Posterior cingulate gyrus (tissue), 11 donors: ENCODE measurements at regions not wholly inside any gene's neighbourhood (a gene's known extent, or its start where the extent isn't known, plus 50 kb on each side); places are given as distances from the start of the nearest gene placed in this dataset.

Experiments used
- DNase-seq, 10 donors: peaks; one replicate each; pipeline versions ENCODE4 v3.0.0 to v3.0.0-alpha.2; 2020 to 2021; ENCODE audit warnings: mixed read lengths in 3 of 10
- intact Hi-C: fragments of 100-400 bp; cut with DNase I; formaldehyde crosslinking; loops from one replicate; pipeline ENCODE4 v1.15.1; 2023

DNA sequence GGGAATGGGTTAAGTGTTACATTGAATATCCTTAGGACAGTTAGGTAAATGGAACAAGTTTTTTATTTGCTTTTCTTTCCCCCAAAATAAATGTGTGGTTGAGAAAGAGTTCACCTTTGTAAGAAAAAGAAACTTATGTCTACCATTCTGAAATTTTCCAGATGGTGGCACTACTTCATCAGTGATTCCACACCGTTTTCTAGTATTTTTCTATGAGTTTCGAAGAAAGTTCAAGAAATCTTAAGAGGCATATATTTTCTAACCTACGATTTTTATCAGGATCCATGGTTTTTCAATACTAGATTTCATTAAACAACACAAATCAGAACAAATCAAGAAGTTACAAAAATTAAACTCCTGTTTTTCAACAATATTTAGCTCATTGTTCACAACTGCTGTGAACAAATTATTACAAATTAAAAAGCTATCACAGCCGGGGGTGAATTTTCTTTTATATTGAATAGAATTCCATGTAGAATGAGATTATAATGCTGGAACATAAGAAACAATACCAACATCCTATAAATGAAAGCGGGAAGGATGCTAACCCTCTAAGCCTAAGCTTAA, 163.1 kb upstream of the NPVF start:
- intact Hi-C loops: loop anchor here (1.0 kb wide), 2 partner anchors 175 to 460 kb away; no protein-coding TSS in a partner anchor
- no peak for DNase-seq

DNA sequence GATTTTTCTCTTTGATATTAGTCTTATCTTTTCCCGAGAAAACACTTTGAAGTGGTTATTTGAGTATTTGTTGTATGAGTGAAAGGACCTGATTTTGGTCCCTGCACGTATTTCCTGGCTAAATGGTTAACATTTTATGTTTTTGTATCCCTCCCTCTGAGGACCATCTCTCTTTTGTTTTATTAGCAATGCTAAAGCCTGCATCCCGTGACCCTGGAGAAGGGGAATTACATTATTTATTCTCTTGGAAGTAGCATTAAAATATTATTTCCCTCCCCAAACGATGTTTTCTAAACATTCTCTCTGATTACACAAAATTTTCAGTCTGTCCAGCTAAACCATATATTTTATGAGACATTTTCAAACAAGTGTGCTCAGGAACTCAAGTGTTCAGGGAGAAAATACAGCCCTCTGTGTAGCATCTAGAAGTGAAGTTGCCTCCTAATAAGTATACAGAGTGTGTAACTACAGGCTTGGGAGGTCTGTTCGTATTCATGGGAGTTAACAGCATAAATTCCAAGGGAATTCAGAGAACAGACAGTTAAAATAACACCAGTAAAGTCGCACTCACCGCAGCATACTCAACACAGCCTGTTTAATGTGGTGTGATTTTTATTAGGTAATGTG, 163.8 kb upstream of the NPVF start:
- intact Hi-C loops: loop anchor here (1.0 kb wide), 2 partner anchors 174 to 459 kb away; no protein-coding TSS in a partner anchor
- DNase-seq: no peak

DNA sequence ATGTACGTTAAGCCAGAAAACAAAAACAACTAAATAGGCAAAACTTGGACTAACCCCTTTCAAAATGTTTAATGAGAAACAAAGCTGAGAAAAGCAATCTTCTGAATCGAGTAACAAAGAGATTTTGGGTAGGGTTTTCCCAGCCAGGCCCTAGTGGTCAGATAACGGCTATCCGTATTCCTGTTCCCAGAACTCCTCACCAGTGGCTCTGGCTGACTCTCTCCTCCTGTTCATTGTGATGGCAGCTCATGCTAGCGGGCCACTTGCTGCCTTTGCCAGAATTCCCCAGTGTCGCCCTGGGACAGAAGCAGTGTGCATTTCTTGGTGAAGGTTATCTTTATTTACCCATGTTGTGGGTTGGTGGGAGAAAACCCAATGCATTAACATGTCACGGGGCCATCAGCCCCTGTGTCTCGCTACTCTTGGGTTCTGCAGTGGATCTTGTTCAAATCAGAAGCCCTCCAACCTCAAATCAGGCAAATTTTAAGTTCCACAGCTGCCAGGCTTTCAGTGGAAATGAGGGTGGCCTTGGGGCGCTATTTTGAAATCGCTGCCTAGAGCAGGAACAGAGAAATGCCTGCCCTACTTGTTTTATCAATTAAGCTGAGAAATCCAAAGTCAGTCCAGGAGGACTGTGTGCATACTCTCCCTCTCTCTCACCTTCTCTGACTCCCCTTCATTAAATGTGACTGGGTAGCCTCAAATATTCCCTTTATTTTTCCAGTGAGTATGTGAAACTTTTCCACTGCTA, 164.5 kb upstream of the NPVF start:
- DNase-seq: peak in 1 of 10 donors; percentile 46
- intact Hi-C loops: no loop called here

DNA sequence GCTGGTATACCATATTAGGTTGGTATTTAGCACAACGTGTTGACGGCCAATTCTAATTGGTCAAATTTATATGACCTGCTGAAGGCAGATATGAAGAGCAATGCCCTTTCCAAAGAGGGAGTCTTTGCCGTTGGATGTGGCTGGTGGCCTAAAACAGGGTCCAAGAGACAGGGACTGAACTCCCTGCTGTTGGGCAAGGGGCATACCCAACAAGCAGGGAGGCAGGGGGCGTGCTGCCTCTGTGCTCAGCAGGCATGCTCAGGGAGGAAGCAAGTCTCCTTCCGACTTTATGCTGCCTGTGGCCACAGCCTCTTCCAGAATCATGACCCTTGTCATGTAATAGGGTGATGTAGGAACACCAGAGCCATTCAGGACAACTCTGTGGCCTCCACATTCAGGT, 167.7 kb upstream of the NPVF start:
- intact Hi-C loops: no loop called here
- no peak for DNase-seq

DNA sequence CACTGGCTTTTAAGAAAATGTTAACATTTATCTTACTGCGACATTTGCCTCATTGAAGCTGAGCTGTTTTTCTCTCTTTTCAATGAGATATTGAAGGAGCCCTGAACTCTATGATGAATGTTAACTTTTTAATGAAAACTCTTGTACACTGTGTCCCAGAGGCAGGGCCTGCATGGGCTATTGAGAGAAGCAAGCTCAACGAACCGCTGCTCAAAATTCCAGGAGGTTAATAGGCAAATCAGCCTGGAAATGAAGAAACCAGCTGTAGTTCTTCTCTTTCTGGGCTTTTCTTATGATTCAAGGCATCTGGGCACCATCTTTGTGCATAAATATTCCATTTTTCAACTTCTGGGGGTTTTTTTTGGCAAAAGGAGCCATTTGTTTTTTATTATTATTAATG, 168.4 kb upstream of the NPVF start:
- no peak for DNase-seq

DNA sequence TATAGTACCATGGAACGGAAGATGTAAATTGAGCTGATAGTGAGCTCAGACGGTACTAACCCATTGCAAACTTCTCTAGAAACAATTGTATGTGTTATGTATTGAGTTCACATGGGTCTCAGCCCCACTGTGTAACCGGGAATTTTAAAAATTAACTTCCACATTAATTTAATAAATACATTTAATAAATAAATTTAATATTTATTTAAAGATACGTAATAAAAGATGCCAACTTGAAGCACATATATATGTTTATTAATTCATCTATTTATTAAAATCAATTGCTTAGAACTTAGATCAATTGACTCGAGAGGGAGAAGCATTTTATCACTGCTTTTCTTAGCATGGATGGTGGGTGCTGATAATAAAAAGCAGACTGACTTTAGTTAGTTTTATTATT, 170.1 kb upstream of the NPVF start:
- intact Hi-C loops: no loop called here
- no peak for DNase-seq

More for the DNA sequence above, 168.4 kb upstream of the NPVF start:
- intact Hi-C loops: no loop called here

DNA sequence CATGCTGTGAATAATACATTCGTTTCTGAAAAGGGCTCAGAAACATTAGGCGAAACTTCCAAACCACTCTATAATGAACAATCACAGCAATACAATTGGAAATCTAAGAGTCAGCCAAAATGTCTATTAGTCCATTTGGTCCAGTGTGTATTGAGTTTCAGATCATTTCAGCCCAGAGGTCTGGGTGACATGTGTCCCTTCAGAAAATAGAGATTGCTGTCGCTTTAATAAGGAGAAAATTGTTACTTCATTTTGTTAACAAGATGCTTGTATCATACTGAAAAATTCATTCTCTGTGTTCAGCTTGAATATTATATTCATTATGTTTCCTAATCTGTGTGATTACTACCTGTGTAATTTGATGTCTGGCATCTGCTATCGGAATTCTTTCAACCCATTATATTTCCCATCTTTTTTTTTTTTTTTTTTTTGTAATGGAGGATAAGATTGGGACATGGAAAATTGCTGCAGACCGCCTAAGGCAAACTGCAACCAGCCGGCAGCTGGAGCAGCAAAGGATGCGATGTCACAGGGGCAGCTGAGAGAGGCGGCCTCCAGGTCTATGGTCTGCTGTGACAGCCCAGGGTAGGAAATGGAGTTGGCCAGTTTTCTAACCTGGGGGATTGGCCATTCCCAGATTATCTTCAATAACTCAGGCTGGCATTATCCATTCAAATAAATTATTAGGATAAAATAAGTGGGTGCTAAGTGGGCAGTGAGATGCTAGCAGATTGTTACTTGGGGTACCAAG, 170.9 kb upstream of the NPVF start:
- intact Hi-C loops: no loop called here
- DNase-seq: no peak

DNA sequence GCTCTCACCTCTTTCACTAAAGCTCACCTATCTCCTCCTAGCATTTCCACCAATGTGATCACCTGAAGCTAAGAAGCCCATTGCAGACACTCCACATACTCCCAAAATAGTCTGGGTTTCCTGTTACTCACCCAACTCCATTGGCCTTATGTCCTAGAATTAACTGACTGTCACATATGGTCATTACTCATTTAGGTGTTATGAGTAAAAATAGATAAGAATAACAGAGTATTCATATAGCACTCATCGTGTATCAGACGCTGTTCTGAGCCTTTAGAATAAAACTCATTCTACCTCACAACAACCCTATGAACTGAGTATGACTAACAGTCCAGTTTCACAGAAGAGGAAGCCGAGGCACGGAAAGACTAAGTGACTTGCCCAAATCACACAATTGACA, 174.2 kb upstream of the NPVF start:
- DNase-seq: no peak
- intact Hi-C loops: no loop called here

DNA sequence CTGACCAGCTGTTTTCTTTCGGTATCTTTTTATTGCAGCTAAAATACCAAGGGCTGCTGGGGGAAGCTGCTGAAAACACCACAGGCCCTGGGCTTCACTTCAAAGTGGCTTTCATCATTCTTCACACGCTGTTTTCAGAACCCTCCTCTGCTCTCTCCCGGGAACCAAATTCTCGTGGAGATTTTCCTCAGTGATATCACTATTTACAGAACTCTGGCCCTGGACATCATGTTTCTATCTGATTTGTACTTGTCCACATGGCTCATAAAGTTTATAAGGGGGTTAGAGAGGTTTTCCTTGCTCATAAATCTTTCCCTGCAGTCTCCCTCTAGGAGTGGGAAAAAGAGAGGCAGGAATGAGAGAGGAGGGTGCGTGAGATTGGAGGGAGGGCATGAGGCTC, 177.4 kb upstream of the NPVF start:
- intact Hi-C loops: no loop called here
- no peak for DNase-seq

DNA sequence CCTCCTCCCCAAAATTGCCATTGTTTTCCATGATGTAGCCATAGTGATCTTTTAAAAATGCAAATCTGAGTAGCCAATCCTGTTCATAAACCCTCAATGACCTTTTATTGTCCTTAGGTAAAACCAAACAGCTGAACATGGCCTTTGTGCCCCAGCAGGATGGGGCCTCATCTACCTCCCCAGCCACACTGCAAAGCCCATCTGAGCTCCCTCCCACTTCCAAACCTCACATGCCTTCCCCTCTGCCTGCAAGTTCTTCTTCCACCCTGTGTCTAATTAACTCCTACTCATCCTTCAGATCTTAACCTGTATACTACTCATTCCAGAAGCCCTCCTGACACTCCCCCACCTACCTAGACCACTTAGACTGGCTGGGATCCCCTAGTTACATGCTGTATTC, 178.8 kb upstream of the NPVF start:
- intact Hi-C loops: no loop called here
- DNase-seq: no peak

DNA sequence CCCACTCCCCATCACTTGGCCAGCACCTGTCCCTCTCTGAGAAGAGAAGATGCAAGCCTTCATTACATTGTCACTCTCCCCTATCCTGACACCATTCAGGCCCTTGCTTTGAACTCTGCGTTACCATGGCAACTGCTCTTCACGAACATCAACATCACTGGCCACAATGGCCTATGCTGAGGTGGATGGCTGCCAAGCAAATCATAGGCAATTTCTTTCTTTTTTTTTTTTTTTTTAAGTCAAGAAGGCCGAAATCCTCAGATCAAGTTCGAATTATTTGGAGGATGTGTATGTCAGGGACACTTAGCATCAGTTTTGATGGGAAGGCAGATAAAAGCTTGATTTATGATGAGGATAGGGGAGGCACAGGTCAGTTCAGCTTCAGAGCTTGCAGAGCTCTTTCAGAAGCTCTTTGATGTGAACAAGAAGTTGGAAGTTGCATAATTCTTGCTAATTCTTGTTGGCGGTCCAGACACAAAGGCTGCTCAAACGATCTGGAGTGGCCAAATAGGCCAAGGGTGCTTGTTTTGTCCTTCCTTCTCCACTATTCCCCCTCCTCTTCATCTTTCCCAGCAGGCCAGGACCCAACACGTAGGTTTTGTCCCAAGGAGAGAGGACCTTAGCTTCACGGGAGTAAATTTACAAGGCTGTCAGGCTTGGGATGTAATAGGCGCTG, 179.9 kb upstream of the NPVF start:
- intact Hi-C loops: no loop called here
- no peak for DNase-seq

DNA sequence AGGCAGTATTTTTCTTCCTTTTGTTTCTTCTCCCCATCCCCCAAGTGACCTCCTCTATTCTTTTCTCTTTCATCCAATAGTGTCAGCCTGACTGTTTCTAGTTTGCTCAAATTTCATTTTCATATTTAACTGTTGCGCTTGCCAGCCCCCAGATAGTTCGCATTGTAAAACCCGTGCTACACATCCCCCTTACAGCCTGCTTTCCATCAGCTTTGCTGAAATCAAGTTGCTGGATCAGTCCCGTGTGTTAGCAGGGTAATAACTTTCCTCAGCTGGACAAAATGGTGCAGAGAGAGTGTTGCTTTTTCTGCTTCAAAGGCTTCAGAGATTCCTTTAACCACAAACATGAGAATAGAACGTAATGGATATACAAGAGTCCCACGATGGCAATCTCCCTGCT, 180.6 kb upstream of the NPVF start:
- intact Hi-C loops: no loop called here
- no peak for DNase-seq

DNA sequence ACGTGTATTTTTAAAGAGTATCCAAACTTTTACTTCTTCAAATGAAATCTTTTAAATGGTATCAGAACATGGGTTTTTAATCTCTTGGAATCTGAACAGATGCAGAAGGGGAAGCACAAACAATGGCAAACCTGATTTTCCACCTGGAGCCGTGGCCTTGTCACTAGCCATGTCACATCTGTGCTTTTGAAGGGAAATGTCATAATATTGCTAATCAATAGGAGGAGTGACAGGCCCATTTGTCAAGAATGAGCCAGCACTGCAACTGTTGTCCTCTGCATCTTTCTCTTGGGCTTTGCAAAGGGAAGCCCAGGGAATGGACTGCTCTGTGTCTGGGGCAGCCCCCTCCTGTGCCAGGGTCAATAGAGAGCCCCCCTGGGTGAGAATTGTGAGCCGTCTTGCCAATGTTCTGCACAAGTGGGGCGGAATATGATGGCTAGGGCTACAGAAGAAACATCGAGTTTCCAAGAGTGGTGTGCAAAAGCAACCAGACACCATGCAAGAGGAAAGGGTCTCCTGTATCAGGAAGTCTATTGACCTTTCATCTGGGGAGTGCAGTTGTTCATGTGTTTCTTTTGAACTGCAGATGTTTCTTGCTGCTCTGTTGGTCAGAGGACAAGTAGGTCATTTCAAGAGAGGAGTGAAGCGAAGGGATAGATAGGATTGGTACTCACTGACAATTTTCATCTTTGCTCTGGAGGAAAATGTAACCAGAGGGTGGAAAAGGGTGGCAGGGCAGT, 181.8 kb upstream of the NPVF start:
- intact Hi-C loops: no loop called here
- DNase-seq: peak in 1 of 10 donors; percentile 31

DNA sequence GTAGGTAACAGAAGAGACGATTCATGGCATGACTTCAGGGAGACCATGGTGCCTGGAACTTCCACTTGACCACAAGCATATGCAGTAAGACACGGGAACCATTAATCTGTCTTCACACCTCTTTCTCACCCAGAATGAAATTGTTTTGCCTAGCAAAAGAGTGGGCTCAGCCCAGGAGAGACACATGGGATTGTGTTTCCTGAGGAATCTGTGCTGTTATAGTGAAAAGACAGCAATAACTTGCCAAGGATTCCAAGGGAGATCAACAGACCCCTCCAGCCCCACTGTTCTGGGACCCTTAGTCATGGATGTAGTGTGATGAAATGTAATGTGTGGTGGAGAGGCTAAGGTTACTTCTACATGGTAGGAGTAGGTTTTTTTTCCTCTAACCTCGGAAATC, 192.5 kb upstream of the NPVF start:
- no peak for DNase-seq

DNA sequence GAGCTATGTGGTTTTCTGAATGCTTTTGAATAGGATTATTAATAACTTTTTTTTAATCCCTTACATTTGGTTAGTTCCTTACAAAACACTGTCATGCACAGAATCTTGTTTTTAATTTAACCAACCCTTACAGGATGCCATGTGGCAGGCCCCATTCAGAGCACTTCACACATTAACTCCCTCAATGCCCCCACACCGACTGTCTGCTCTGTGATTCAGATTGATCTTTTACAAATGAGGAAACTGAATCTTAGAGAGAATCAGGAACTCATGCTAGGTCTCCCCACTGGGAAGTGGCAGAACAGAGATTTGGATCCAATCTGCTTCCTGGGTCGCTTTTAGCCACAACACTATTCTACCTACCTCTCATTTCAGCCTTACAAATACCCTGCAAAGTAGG, 195.8 kb upstream of the NPVF start:
- no peak for DNase-seq
- intact Hi-C loops: no loop called here

More for the DNA sequence above, 192.5 kb upstream of the NPVF start:
- intact Hi-C loops: no loop called here

DNA sequence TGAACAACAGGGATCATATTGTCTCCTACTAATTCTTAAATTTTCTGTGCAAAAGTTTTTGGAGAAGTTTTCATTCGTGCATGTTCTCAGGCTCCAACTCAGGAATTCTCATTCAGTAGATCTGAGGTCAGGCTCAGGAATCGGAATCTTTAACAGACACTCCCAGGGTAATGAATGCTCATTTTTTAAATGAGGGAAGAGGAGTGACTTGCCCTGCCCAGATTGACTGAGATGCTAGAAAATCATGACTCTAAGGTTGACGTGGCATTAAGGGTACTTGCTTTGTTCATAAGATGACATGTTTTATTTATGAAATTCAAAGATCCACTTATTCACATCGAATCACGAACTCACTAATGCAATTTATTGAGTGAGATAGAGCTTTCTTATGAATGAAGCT, 196.6 kb upstream of the NPVF start:
- intact Hi-C loops: no loop called here
- DNase-seq: no peak

DNA sequence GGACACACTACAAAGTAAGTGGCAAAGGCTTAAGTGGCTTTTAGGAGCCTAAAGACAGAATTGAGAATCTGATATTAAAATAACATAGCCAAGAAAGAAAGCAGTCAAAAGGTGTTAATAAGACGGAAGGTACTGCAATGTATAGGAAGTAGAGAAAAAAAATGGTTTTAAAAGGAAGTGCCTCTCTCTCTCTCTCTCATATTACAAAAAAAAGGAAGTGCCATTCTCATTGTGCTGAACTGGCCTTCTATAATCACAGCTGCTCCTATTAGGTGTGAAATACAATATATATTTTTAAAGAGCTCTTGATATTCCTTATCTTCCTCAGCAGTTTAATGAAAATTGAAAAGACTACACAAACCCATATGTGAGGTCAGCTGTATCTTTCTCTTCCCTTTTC, 199.4 kb upstream of the NPVF start:
- intact Hi-C loops: no loop called here

DNA sequence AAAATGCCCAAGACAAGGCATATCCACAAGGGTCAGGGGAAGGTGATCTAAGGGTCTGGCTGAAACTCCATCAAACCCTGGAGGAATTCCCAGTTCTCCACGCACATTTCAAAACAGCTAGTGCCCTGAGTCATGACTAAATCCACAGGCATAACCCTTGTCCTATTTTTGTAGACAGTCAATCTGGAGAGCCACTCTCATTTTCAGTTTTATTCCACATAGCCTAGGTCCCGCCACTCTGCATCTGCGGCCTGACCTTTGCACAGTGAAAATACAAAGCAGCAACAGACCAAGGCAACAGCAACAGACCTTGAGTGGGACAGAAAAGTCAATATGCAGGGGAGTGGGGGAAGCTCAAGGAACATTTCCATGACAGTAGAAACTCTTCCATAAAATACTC, 201.4 kb upstream of the NPVF start:
- intact Hi-C loops: no loop called here
- DNase-seq: no peak

More for the DNA sequence above, 199.4 kb upstream of the NPVF start:
- DNase-seq: no peak

DNA sequence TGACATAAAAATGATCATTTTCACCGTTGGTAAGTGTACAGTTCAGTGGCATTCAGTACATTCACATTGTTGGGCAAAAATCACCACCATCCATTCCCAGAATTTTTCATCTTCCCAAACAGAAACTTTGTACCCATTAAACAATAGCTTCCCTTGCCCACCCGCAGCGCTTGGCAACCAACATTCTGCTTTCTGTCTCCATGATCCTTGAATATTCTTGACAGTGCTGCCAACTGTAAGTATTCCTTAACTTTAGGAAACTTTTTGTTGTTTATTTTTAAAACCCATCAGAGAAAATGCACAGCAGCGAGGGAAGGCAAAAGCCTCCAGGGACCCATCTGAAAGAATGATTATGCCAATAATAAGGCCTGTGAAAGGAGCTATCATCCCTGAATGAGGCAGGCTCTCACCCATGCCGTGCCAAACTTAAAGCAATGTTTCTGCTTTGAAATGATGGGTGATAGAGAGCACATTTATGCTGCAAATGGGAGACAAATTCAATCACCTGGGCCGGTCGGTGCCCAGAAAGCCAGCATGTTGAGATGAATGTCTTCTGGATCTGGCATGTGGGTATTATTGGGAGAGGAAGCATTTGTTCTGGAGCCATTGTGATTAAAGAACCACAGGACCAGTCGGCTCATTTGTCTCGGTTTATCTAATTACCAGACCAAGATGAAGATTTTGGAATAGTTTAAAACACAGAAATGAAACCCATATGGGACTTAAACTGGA, 202.1 kb upstream of the NPVF start:
- intact Hi-C loops: no loop called here
- DNase-seq: no peak
